ENCODE measurements at regions not wholly inside any gene's neighbourhood (a gene's known extent, or its start where the extent isn't known, plus 50 kb on each side); places are given as distances from the start of the nearest gene placed in this dataset.

- H3K4me3 ChIP-seq, result no peak overlapping the region
- 91 to 100% methylated on average over 1 of the region's 1 CpG for WGBS, 2 donors
- no peak overlapping the region for H3K27ac ChIP-seq
- H3K9me3 ChIP-seq, result peaks cover 0 to 9% (median 0%) of the 10 kb centered on the region in 4 donors
- no peaks in the 10 kb centered on the region for H3K36me3 ChIP-seq
- no peak for DNase-seq (ENCODE audit: low spot score in 2 of 2)
- TF ChIP-seq CTCF (IDR thresholded peaks at IDR 0.05), result no peak
- no peak for TF ChIP-seq POLR2A (IDR thresholded peaks at IDR 0.05)
- TF ChIP-seq EP300 (IDR thresholded peaks at IDR 0.05), result no peak
- no peaks in the 10 kb centered on the region for H3K27me3 ChIP-seq
- H3K4me1 ChIP-seq, result peaks cover 0 to 12% (median 3%) of the 10 kb centered on the region in 4 donors
Observed at GRCh38 chr15:69740684-69741083, 288.1 kb downstream of the RPLP1 start.

GRCh38 chr15:69742361-69742760 is 289.7 kb downstream of the RPLP1 start:
- H3K4me1 ChIP-seq, result peaks cover 0 to 5% (median 0%) of the 10 kb centered on the region in 4 donors

DNA sequence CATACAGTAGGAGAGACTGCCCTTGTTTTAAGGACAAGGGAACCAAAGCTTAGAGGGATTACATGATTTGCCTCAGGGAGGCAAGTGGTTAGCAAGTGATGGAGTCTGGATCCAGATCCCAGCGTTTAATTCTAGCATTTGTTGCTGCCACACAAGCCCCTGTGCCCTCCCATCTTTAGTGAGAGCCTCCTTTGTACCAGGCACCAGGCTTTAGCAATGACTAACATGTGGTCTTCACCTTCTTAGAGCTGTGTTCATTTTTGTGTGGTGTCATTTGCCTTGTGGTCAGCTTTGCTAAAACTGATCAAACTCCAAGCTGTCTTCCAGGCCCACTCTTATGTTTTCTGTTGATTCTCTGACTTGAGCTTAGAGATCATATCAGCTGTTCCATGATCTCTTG is 290.5 kb downstream of the RPLP1 start:
- Histone ChIP-seq H3K4me3 (no peak overlapping the region), H3K9me3 (peaks cover 0 to 9% (median 0%) of the 10 kb centered on the region in 4 donors), H3K36me3 (no peaks in the 10 kb centered on the region), H3K27ac (no peak overlapping the region), H3K4me1 (peaks cover 0 to 5% (median 0%) of the 10 kb centered on the region in 4 donors), H3K27me3 (no peaks in the 10 kb centered on the region)
- TF ChIP-seq POLR2A (IDR thresholded peaks at IDR 0.05) (no peak), CTCF (IDR thresholded peaks at IDR 0.05) (no peak), EP300 (IDR thresholded peaks at IDR 0.05) (no peak)
- no peak for DNase-seq (ENCODE audit: low spot score in 2 of 2)
- WGBS, 2 donors, result 60 to 80% methylated on average over 1 of the region's 1 CpG

More at GRCh38 chr15:69742361-69742760, 289.7 kb downstream of the RPLP1 start:
- whole genome bisulfite sequencing, 2 donors, result 69 to 71% methylated on average over 9 of the region's 9 CpGs
- H3K27ac ChIP-seq, result no peak overlapping the region
- no peak overlapping the region for H3K4me3 ChIP-seq
- TF ChIP-seq EP300 (IDR thresholded peaks at IDR 0.05), result no peak
- no peak for TF ChIP-seq POLR2A (IDR thresholded peaks at IDR 0.05)
- TF ChIP-seq CTCF (IDR thresholded peaks at IDR 0.05), result no peak
- H3K27me3 ChIP-seq, result no peaks in the 10 kb centered on the region
- peaks cover 0 to 9% (median 0%) of the 10 kb centered on the region in 4 donors for H3K9me3 ChIP-seq
- DNase-seq (ENCODE audit: low spot score in 2 of 2), result no peak
- H3K36me3 ChIP-seq, result no peaks in the 10 kb centered on the region

DNA sequence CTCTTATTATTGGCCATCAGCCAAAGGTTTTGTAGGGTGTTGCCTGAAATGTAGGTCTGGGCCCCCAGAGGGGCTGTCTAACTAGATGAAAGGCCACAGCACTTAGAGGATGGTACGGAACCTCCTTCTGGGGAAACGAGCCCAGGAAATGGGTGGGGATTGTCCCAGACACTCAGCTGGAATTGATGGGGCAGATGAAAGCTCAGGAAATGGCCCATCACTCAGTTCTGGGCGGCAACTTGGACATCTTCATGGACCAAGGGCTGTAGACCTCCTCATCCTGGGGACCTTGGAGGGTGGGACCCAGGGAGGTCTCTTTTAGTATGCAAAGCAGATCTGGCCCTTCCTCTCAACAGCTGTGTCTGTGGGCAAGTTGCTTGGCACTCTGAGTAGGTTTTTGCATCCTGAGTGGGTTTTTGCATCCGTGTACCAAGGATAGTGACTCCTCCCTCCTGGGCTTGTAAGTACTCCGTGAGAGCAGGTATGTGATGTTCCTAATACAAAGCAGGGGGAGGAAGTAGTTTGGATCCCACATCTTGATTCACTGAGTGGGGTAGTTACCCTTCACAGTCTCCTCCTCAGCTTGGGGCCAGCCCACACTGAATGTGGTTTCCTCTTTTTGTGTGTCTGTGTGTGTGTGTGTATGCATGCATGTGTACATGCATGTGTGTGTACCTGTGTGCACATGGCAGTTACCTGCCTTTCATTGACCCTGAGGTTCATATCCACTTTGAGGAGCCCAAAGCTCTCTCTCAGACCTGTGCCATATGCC is 292.0 kb downstream of the RPLP1 start:
- 50 to 55% methylated on average over 5 of the region's 5 CpGs for WGBS, 2 donors
- H3K4me1 ChIP-seq, result peaks cover 0 to 5% (median 0%) of the 10 kb centered on the region in 4 donors
- no peak for TF ChIP-seq CTCF (IDR thresholded peaks at IDR 0.05)
- no peak for TF ChIP-seq POLR2A (IDR thresholded peaks at IDR 0.05)
- TF ChIP-seq EP300 (IDR thresholded peaks at IDR 0.05), result no peak
- H3K4me3 ChIP-seq, result no peak overlapping the region
- H3K27ac ChIP-seq, result no peak overlapping the region
- H3K27me3 ChIP-seq, result no peaks in the 10 kb centered on the region
- no peak for DNase-seq (ENCODE audit: low spot score in 2 of 2)
- peaks cover 0 to 9% (median 0%) of the 10 kb centered on the region in 4 donors for H3K9me3 ChIP-seq
- H3K36me3 ChIP-seq, result no peaks in the 10 kb centered on the region

DNA sequence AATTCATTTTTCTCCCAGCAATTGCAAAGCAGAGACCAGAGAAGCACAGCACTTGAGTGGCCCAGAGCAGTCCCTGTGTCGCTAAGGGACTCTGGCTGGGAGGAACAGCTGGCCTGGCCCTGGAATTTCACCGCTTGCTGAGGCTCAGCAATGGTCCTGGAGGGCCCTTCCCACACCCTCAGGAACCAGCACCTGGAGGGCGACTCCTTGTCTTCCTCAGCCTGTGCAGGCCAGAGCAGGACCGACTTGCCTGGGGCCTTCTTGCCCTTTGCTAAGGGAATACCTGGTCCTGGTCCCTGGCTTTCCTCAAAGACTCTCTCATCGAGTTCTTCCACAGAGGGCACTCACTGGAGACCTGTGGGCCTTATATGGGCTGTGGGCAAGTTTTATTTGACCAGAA is 294.6 kb downstream of the RPLP1 start:
- 81 to 83% methylated on average over 5 of the region's 5 CpGs for WGBS, 2 donors
- Histone ChIP-seq H3K9me3 (no peaks in the 10 kb centered on the region), H3K4me1 (peaks cover 0 to 11% (median 7%) of the 10 kb centered on the region in 4 donors), H3K27ac (no peak overlapping the region), H3K27me3 (no peaks in the 10 kb centered on the region), H3K4me3 (no peak overlapping the region), H3K36me3 (no peaks in the 10 kb centered on the region)
- no peak for DNase-seq (ENCODE audit: low spot score in 2 of 2)
- no peak for TF ChIP-seq CTCF (IDR thresholded peaks at IDR 0.05)
- no peak for TF ChIP-seq POLR2A (IDR thresholded peaks at IDR 0.05)
- TF ChIP-seq EP300 (IDR thresholded peaks at IDR 0.05), result no peak

Data from tibial nerve (tissue), 4 donors.